ENCODE measurements at regions not wholly inside any gene's neighbourhood (a gene's known extent, or its start where the extent isn't known, plus 50 kb on each side); places are given as distances from the start of the nearest gene placed in this dataset.

DNA sequence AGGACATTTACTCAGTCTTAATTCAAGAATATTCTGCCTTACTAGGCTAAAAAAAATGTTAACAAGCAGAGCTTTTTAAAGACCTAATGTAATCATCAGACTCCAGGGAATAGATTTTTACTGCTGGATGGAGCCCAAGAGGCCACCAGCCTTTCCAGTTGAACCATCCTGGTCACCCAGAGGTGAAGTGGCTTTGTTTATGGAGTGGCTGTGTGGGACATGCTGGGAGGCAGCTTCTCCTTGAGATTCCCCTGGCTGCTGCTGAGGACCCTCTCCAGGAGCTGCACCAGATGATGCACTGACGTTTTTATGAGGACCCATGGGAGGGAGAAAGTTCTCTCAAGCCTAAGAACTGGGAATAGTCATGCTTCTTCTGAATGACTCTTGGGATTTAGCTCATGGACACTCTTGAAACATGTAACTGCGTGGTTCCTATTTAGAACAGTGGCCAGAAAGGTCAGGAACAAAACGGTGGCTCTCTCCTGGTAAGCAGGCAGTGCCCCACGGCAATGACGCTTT is 205.9 kb upstream of the MIR17HG start:
- no peak for DNase-seq

- DNase-seq: no peak
Observed at GRCh38 chr13:91142572-91142971, 204.9 kb upstream of the MIR17HG start.

- no peak for DNase-seq
Observed at GRCh38 chr13:91144054-91144453, 203.4 kb upstream of the MIR17HG start.

DNA sequence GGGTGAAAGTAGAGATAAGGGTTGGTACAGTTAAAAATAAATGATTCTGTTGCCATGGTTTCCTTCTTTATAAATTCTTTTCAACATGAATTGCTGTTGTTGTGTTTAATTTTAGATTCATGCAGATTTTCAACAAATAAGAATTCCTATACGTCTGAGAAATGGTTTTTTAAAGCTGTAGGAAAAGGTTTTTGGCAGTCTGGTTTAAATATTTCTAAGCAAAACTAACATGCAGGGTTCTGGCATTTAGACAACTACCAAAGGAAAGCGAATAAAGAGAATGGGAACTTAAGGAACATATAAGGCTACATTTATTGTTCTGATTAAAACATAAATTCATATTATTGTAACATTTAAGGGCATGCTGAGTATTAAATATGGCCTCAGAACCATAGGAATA is 203.0 kb upstream of the MIR17HG start:
- no peak for DNase-seq

GRCh38 chr13:91145571-91146205 is 201.8 kb upstream of the MIR17HG start:
- DNase-seq: no peak

DNA sequence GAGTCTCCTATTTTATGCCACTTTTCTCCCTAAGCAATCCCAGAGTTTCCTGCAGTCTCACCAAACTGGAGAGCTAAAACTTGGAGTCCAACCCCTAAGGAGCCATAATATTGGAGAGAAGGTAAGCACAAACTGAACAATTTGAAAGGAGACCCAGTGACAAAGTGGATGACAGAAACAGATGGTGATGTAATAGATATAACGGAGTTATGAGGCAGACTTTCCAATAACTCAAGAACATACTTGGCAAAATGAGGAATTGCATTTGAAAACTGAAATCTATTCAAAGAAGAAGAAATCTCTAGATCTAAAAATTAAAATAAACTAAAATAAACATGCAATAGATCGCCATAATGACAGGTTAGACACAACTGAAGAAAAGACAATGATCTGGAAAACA is 200.9 kb upstream of the MIR17HG start:
- DNase-seq: no peak

GRCh38 chr13:91148098-91148497 is 199.4 kb upstream of the MIR17HG start:
- DNase-seq: no peak

- no peak for DNase-seq
Observed at GRCh38 chr13:91151921-91152320, 195.6 kb upstream of the MIR17HG start.

- DNase-seq: no peak
Observed at GRCh38 chr13:91153372-91153771, 194.1 kb upstream of the MIR17HG start.

- no peak for DNase-seq
Observed at GRCh38 chr13:91154558-91155353, 192.7 kb upstream of the MIR17HG start.

GRCh38 chr13:91155512-91156114 is 191.9 kb upstream of the MIR17HG start:
- DNase-seq: no peak

GRCh38 chr13:91157273-91158016 is 190.0 kb upstream of the MIR17HG start:
- no peak for DNase-seq

DNA sequence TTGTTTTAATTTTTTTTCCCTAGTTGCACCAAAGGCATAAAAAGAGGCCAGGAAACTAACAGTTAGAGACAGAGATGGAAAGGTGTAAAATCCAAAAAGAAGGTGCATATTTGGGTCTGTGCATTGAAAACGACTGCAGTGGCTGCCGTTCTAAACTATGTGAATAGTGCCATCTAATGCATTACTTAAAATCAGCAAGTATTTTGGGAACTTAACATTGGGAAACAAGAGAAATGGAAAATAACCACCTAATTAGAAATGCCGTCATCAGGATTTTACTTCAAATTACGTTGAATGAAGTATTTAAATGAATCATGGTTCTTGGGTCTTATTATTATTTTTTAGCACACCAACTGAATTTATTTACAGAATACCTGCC is 189.5 kb upstream of the MIR17HG start:
- DNase-seq: peak in 1 of 2 donors; percentile 8

DNA sequence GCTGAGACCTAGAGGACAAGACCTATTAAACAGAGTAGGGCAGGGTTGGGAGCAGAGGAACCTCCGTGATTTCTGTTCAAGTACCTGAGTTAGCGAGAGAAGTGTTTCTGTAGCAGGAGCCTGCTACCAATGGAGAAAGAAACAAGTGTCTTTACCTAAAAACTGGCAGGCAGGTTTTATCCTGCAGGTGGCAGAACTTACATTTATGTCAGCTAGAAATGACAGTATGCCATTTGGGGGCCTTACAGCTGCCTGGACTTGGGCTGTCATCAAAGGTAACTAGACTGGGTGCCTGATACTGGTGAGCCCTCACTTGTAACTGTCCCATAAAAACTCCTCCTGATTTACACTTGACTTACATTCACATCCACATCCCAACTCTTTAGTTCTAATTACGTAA is 185.3 kb upstream of the MIR17HG start:
- DNase-seq: no peak

DNA sequence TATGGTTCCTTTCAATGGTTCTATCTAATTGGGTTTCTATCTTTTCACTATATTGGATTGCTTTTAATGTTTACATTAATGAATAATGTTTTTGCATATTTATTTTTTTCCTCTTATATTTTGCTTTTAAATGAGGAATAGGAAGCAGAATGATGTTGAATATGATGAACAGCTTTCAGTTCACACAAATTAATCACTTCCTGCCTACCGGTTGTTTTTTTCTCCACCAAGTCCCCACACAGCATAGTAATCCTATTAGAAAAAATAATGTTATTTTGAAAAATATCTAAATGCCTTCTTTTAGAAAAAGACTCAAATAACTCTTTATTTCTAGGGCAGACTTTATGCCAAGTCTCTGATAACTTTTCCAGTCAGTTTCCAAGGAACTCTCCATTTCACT is 184.9 kb upstream of the MIR17HG start:
- no peak for DNase-seq

GRCh38 chr13:91165758-91166157 is 181.7 kb upstream of the MIR17HG start:
- DNase-seq: no peak

DNA sequence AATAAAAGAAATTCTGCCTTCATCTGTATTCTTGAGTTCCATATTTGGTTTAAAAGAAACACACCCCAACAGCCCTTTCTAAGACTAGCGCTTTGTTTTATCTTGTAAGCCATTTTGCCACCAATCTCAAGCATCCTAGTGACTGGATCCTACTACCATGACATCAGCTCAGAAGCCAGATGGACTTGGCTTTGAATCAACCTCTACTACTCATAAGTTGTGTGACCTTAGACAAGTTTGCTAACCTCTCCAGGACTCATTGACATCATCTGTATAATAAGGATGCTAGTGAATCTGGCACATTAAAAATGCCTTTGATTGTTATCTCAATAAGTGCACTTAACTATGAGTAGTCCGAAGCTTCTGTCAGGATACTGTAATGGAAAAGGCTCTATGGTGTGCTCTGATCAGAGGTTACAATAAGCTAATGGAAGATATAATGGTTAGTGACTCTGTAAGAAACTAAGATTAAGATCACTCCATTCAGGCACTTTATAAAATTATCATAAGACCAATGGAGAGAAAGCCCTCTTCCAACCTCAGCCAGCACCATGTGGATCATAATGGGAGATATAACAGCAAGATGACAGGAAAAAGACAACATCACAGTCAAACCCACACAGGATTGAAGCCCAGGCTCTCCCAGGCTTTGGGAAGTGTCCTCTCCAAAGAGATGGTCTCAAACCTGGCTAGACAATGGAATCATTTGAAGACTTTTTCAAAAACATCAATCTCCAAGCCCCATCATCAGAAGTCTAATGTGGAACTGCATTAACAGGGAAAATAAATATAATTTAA is 180.6 kb upstream of the MIR17HG start:
- no peak for DNase-seq

GRCh38 chr13:91167706-91168385 is 179.6 kb upstream of the MIR17HG start:
- no peak for DNase-seq

- no peak for DNase-seq
Observed at GRCh38 chr13:91168386-91168711, 179.1 kb upstream of the MIR17HG start.

DNA sequence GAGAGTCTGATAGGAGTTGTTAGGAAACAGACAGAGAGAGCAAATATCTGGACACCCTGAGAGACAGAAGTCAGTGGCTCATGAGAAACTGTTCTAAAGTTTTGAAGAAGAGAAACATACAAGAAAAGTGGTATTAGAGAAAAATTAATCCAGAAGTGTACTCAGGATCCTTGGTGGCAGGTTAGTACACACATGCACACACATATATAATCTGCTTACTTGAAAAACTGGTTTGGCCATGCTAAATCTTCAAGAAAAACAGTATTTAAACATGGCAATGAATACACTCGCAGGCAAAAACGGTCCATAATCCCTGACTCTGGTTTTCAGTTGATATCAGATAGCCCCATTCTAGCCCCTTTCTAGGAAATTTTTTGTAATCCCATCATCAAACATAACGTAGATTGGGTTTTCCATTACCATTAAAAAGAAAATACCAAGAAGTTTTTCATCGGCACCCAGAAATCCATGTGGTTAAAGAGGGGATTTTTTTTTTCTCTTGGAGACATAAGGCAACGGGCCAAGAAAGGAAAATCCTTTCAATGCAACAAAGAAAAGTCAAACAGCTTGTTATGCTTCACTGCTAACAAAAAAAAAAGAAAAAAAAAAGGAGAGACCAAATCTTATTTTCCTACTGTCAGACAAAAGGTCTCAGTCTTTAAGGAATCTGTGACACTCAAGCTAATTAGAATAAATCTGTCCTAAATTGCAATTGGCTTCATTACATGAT is 178.0 kb upstream of the MIR17HG start:
- no peak for DNase-seq

DNA sequence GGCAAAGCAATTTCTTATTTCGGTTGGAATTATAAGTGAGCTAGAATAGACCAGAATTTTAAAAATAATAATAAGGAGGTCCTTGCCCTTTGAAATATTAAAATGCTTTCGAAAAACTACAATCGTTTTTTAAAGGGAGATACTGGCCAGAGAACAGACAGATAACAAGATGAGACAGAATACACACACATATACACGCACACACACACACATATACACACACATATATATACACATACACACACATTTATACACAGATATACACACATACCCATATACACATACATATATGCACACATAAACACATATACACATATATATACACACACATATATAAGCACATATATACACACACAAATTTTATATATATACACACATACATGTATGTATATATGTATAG is 175.3 kb upstream of the MIR17HG start:
- no peak for DNase-seq

All from hippocampal formation (tissue), 2 donors.